ENCODE measurements at regions not wholly inside any gene's neighbourhood (a gene's known extent, or its start where the extent isn't known, plus 50 kb on each side); places are given as distances from the start of the nearest gene placed in this dataset.

DNA sequence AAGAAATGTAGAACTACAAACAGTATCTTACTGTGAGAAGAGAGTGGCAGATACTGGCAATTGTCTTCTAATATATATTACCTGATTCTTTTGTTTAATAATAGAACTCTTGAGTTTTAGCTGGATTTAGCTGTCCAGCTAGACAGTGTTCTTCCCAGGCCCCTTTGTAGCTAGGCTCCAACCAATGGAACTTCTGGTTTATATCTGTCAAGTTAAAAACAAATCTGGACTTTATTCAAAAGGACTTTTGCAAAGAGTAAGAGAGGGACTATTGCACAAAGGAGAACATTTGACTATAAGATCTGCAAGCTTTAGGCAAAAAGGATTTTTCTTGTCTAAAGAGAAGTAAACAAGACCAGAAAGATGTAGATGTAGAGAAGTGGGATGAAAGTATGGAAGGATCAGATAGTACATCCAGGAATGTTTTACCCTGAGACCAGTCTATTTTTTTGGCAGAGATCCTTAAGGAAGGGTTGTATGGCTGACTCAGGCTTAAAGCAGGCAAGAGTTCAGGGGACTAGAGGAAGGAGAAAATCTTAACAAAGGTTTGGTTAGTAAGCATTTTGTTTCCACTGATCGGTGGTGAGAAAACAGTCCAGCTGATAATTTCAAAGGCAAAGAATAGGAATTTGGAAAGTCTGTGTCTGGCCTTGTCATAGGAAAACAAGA lies 111.1 kb upstream of the PLEKHA5 start:
- no peaks in the 10 kb centered on the region for H3K36me3 ChIP-seq
- H3K9me3 ChIP-seq (replicated peaks): no peaks in the 10 kb centered on the region; the same call in 1 of the 2 replicates
- DNase-seq: no peak
- no peak overlapping the region for H3K4me3 ChIP-seq
- H3K27ac ChIP-seq: no peak overlapping the region
- peaks cover 4% of the 10 kb centered on the region; the same call in 1 of the 2 replicates for H3K4me1 ChIP-seq
- no peaks in the 10 kb centered on the region for H3K27me3 ChIP-seq

DNA sequence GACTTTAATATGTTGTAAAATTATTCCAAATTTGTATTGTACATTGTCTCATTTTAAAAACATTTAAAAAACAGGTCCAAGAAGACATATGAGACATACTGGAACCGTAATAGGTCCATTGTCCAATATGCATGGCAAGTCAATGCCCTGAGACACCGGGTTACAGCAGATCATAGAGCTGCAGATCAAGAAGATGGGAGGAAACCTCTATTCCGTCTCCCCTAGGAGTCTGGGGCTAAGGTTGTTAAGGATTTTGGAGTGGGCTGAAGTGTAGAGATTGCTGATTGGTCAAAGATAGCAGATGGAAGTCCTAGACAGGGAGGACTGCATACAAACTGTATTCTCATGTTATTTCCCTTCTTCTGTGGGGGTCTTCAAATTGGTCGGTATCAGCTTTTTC lies 108.3 kb upstream of the PLEKHA5 start:
- no peak overlapping the region for H3K27ac ChIP-seq
- H3K9me3 ChIP-seq (replicated peaks): no peaks in the 10 kb centered on the region; the same call in 1 of the 2 replicates
- no peaks in the 10 kb centered on the region for H3K36me3 ChIP-seq
- peaks cover 4% of the 10 kb centered on the region; the same call in 1 of the 2 replicates for H3K4me1 ChIP-seq
- H3K4me3 ChIP-seq: no peak overlapping the region
- no peaks in the 10 kb centered on the region for H3K27me3 ChIP-seq
- no peak for DNase-seq

DNA sequence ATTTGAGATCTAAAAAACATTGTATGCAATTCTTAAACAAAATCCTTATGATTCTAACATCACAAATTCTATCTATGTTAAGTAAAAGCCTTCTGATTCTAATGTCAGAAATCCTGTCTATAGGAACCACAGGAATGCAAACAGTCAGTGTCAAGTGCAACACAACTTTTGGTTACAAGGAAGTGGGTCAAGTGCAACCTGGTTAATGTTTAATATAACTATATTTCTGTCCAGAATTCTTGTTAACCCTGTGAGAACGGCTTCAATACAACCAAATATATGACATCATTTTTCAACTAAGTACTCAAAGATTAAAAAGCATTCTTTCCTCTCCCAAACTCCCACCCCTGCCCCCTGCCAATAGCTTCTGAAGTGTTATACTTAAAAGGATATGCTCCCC lies 107.9 kb upstream of the PLEKHA5 start:
- Histone ChIP-seq H3K9me3 (replicated peaks) (no peaks in the 10 kb centered on the region; the same call in 1 of the 2 replicates), H3K36me3 (no peaks in the 10 kb centered on the region), H3K27me3 (no peaks in the 10 kb centered on the region), H3K4me3 (no peak overlapping the region), H3K4me1 (peaks cover 4% of the 10 kb centered on the region; the same call in 1 of the 2 replicates), H3K27ac (no peak overlapping the region)
- DNase-seq: no peak

DNA sequence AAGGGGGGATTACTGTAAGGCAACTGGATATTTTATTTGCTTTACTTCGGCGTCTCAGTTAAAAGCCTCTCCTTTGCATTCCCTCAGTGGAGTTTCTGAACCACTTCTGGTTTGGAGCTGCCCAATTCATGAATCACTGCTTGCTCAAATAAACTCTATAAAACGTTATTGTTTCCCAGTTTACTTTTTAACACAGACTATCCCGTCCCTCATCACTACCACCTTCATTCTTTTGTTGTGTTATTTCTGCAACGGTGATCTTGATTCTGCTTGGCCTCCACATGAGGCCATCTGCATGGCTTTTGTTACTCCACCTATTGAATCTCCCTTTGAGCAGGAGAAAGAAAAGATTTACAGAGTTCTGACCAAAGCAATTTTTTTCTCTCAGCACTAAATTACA lies 104.0 kb upstream of the PLEKHA5 start:
- H3K4me1 ChIP-seq: peaks cover 4% of the 10 kb centered on the region; the same call in 1 of the 2 replicates
- no peak overlapping the region for H3K27ac ChIP-seq
- H3K4me3 ChIP-seq: no peak overlapping the region
- no peaks in the 10 kb centered on the region for H3K9me3 ChIP-seq (replicated peaks)
- no peaks in the 10 kb centered on the region for H3K36me3 ChIP-seq
- DNase-seq: no peak
- H3K27me3 ChIP-seq: no peaks in the 10 kb centered on the region

DNA sequence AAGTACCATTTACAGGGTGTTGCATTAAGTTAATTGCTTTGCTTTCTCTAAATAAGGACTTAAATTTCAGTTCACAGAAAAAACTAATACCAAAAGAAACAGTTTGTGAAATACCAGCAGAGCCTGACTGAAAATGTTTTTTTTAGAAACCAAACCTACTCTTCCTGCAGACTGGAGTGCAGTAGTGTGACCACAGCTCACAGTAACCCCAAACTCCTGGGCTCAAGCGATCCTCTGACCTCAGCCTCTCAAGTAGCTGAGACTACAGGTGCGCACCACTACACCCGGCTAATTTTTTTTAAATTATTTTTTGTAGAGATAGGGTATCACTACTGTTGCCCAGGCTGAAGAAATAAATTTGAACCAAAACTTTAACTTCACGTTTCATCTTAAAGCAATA lies 103.5 kb upstream of the PLEKHA5 start:
- Histone ChIP-seq H3K9me3 (replicated peaks) (no peaks in the 10 kb centered on the region), H3K27me3 (no peaks in the 10 kb centered on the region), H3K4me1 (peaks cover 4% of the 10 kb centered on the region; the same call in 1 of the 2 replicates), H3K27ac (no peak overlapping the region), H3K4me3 (no peak overlapping the region), H3K36me3 (no peaks in the 10 kb centered on the region)
- DNase-seq: no peak

DNA sequence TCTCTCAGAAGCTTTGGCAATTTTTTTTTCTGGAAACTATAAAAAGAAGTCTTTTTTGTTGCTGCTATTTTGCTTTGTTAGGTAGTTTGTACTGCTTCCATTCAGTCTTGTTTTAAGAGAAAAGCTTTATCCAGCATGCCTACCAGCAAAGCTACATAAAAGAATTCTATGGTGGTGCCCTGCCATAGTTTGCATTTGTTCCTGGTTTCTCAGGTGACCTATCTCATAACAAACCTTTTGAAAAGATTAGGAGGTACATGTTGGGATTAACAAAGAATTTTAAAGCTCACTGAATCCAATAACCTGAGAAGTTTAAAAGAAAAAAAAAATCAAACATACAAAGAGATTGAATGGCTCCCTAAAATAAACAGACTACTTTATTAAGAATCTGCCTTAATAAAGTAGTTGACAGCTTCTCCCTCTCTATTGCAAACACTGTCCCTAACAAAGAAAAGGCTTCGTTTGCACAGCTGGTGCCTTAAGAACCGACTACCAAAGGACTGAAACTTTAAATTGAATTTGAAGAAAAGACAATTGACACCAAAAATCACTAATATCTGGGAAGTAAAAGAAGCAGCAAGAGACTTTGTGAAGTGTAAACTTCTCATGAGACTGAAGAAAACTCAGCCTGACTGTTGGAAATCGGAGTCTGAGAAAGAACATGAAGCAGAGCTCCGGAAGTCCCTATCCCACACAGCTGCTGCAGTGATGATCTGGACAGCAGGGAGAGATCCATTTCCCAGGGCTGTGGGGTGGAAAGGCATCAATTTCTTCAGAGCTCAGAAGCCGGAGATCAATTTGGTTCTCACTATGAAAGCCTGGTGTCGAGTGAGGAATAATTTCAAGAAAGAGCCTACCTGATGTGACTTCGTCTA lies 102.7 kb upstream of the PLEKHA5 start:
- DNase-seq: no peak
- no peaks in the 10 kb centered on the region for H3K36me3 ChIP-seq
- no peaks in the 10 kb centered on the region for H3K9me3 ChIP-seq (replicated peaks)
- H3K27me3 ChIP-seq: no peaks in the 10 kb centered on the region
- H3K27ac ChIP-seq: no peak overlapping the region
- peaks cover 4% of the 10 kb centered on the region; the same call in 1 of the 2 replicates for H3K4me1 ChIP-seq
- no peak overlapping the region for H3K4me3 ChIP-seq

DNA sequence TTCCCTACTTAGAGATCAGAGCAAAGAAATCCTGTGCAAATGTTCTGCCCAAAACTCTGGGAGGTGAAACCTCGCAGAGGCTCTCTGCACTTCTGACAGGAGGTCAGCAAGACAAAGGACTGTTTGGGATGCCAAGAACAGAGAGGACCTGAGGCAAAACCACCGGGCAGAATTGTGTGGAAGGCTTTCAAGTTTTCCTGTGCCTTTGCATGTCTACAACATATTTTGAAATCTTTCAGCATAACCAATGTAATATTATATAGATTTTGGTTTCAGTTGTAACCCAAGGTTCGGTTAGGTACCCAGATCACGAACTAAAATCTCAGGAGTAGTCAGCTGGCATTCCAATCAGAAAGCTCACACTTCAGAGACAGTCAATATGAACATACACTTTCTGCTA lies 99.4 kb upstream of the PLEKHA5 start:
- no peaks in the 10 kb centered on the region for H3K36me3 ChIP-seq
- H3K4me3 ChIP-seq: no peak overlapping the region
- H3K27me3 ChIP-seq: no peaks in the 10 kb centered on the region
- DNase-seq: no peak
- H3K9me3 ChIP-seq (replicated peaks): no peaks in the 10 kb centered on the region; the same call in 1 of the 2 replicates
- no peaks in the 10 kb centered on the region for H3K4me1 ChIP-seq
- H3K27ac ChIP-seq: no peak overlapping the region

DNA sequence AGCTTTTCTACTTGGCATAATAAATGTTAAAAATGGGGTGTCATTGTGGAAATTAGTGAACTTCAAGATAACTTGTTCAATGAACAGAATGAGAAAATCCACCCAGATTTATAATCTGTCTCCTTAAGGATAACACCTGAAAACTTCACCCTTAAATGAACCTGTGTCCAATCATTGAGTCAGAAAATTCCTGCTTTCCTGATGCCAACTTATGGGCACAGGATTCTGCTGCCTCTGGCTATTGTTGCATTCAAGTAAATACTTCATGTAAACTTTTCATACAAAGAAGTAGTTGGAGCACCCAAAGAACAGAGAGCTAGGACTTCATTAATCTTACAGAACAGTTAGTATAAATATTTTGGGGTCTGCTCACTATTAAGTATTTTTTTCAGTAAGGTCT lies 98.9 kb upstream of the PLEKHA5 start:
- Histone ChIP-seq H3K36me3 (no peaks in the 10 kb centered on the region), H3K9me3 (replicated peaks) (no peaks in the 10 kb centered on the region; the same call in 1 of the 2 replicates), H3K27ac (no peak overlapping the region), H3K4me3 (no peak overlapping the region), H3K27me3 (no peaks in the 10 kb centered on the region), H3K4me1 (no peaks in the 10 kb centered on the region)
- DNase-seq: no peak

DNA sequence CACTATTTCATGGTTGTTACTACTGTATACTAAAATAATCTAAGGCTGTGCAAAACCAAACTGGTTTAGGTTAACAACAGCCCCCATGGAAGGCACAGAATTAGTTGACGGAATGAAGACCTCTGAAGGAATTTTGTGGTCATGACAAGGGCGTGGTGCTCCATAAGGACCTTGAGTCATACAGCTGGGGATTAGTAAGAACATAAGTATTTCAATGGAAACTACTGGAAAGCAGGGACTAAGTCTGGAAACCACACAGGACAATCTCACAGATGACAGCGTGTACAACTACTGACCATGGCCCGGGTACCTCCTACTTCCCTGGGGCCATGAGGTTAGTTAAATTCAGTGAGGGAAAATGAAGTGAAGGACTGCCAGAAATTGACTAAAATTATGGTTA lies 98.5 kb upstream of the PLEKHA5 start:
- H3K4me3 ChIP-seq: no peak overlapping the region
- H3K27ac ChIP-seq: no peak overlapping the region
- peak; percentile 25 to 33 for DNase-seq

DNA sequence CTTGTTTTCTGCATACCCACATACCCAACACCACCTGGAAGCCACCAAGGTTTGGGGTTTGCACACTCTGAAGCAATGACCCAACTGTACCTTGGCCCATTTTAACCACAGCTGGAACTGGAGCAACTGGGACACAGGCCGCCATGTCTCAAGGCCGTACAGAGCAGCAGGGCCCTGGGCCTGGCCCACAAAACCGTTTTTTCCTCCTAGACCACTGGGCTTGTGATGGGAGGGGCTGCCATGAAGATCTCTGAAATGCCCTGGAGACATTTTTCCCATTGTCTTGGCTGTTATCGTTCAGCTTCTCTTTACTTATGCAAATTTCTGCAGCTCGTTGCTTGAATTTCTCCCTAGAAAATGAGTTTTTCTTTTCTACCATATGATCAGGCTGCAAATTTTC lies 96.7 kb upstream of the PLEKHA5 start:
- Histone ChIP-seq H3K27ac (no peak overlapping the region), H3K9me3 (replicated peaks) (no peaks in the 10 kb centered on the region; the same call in 1 of the 2 replicates)

More for the DNA sequence above, 98.5 kb upstream of the PLEKHA5 start:
- Histone ChIP-seq H3K36me3 (no peaks in the 10 kb centered on the region), H3K4me1 (no peaks in the 10 kb centered on the region), H3K9me3 (replicated peaks) (no peaks in the 10 kb centered on the region; the same call in 1 of the 2 replicates), H3K27me3 (no peaks in the 10 kb centered on the region)

DNA sequence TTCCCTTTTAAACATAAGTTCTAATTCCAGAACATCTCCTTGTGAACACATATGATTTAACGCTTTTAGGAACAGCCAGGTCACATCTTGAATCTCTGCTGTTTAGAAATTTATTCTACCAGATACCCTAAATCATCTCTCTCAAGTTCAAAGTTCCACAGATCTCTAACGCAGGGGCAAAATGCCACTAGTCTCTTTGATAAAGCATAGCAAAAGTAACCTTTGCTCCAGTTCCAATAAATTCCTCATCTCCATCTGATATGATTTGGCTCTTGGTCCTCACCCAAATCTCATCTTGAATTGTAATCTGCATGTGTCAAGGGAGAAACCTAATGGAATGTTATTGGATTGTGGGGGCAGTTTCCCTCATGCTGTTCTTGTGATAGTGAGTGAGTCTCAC lies 96.3 kb upstream of the PLEKHA5 start:
- Histone ChIP-seq H3K27me3 (no peaks in the 10 kb centered on the region), H3K4me3 (no peak overlapping the region), H3K27ac (no peak overlapping the region), H3K9me3 (replicated peaks) (no peaks in the 10 kb centered on the region; the same call in 1 of the 2 replicates), H3K4me1 (no peaks in the 10 kb centered on the region), H3K36me3 (no peaks in the 10 kb centered on the region)
- no peak for DNase-seq

More for the DNA sequence above, 96.7 kb upstream of the PLEKHA5 start:
- no peak overlapping the region for H3K4me3 ChIP-seq
- no peaks in the 10 kb centered on the region for H3K36me3 ChIP-seq
- no peaks in the 10 kb centered on the region for H3K4me1 ChIP-seq
- H3K27me3 ChIP-seq: no peaks in the 10 kb centered on the region
- DNase-seq: no peak

DNA sequence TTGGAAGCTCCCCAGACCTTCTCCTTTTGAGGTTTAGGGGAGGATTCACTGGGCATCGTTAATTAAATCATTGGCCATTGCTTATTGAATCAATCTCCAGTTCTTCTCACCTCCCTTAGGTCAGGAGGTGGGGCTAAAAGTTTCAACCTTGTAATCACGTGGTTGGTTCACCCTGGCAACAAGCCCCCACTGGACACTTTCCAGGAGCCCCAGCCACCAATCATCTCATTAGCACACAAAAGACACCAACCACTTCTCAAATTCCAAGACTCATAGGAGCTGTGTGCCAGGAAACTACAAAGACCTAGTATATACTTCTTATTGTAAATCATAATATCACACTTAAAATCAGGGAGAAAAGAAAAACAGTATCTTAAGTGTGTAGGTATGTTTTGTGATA lies 94.6 kb upstream of the PLEKHA5 start:
- DNase-seq: no peak
- H3K27ac ChIP-seq: no peak overlapping the region

DNA sequence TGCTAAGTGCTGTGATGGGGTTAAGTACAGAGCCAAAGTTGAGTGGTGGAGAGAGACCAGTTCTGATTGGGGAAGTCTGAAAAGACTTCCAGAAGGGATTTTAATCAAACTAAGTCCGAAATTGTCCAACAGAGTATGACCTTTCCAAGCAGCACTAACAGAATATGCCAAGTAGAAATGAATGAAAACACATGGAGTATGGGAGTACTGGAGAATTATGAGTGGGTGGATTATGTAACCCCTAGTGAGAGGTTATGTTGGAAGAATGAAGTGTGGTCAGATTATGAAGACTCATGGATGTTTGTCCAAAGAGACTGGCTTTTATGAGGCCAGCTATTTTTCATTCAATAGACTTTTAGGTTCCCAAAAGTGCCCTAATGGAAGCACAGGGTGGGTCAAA lies 94.0 kb upstream of the PLEKHA5 start:
- Histone ChIP-seq H3K4me1 (no peaks in the 10 kb centered on the region), H3K36me3 (no peaks in the 10 kb centered on the region), H3K9me3 (replicated peaks) (no peaks in the 10 kb centered on the region; the same call in 1 of the 2 replicates), H3K27ac (no peak overlapping the region), H3K27me3 (no peaks in the 10 kb centered on the region), H3K4me3 (no peak overlapping the region)
- DNase-seq: no peak

More for the DNA sequence above, 94.6 kb upstream of the PLEKHA5 start:
- Histone ChIP-seq H3K4me1 (no peaks in the 10 kb centered on the region), H3K27me3 (no peaks in the 10 kb centered on the region), H3K9me3 (replicated peaks) (no peaks in the 10 kb centered on the region; the same call in 1 of the 2 replicates), H3K36me3 (no peaks in the 10 kb centered on the region), H3K4me3 (no peak overlapping the region)

DNA sequence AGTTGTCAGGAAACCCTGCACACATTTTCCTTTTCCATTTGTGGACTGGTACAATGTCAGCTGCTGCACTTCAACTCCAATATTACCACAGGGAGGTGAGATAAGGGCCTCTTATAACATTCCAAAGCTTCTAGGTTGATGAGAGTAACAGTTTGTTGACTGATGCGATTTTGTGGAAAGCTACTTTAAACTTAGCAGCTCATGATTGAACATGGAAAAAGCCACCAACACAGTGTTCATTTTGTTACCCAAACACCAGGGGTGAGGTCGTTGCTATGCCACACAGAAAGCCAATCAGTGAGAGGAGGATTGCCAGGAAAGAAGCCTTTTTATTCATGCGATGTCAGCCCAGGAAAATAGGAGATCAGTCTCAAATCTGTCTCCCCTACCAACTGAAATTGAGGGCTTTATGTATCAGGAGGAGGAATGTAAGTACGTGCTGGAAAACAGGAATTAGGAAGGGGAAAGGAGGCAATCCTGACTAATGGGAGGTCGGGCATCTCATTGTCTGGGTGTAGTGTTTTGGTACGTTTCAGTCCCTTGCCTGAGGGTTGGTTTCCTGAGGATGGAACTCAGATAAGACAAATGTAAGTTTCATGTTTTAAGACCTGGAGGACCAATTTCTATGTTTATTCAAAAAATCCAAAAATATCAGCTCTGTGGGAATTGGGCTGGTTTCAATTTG lies 92.7 kb upstream of the PLEKHA5 start:
- Histone ChIP-seq H3K27ac (no peak overlapping the region), H3K36me3 (no peaks in the 10 kb centered on the region), H3K4me1 (no peaks in the 10 kb centered on the region), H3K9me3 (replicated peaks) (no peaks in the 10 kb centered on the region; the same call in 1 of the 2 replicates), H3K4me3 (no peak overlapping the region), H3K27me3 (no peaks in the 10 kb centered on the region)
- no peak for DNase-seq

DNA sequence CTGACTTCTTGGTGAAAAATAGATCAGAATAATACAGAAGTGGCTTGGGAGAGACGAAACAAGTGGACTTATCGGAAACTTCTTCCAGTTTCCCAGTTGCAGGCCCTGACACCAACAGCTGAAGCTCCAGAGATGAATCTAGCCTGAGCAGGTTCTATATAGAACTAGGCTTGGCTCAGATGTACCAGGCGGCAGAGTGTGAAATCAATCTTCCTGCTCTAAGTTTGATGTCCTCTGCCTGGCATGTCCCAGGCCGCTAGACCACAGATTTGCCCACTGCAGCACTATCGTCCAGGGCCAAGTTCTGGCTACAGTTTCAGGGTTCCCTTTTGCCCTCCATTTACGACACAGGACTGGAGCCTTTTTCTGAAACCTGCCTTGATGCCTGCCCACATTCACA lies 91.3 kb upstream of the PLEKHA5 start:
- Histone ChIP-seq H3K27me3 (no peaks in the 10 kb centered on the region), H3K4me3 (no peak overlapping the region), H3K36me3 (no peaks in the 10 kb centered on the region), H3K27ac (no peak overlapping the region), H3K9me3 (replicated peaks) (no peaks in the 10 kb centered on the region), H3K4me1 (no peaks in the 10 kb centered on the region)
- no peak for DNase-seq
